ENCODE measurements at regions not wholly inside any gene's neighbourhood (a gene's known extent, or its start where the extent isn't known, plus 50 kb on each side); places are given as distances from the start of the nearest gene placed in this dataset.
A peak's percentile ranks its signal among the peaks of the same experiment; 100 is the strongest.

DNA sequence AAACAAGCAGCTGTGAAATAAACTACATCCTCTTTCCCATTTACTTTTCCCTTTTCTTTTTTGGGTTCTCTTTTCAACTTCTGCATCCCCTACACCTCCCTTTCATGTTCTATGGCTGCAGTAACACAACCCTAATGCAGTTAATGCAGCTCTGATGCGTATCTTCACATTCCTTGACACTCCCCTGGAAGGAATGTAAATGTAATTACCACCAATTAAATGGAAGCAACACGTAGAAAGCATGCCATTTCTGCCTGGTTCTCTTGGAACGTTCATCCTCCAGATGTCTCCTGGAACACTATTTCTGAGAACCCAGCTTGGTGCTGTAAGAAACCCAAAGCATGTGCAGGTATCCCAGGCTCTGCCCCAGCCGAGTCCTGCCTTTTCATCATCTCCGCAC is 166.8 kb upstream of the FREM2 start:
- DNase-seq, result no peak

- no peak for DNase-seq
These were observed 159.7 kb upstream of the FREM2 start for GRCh38 chr13:38527140-38527539.

DNA sequence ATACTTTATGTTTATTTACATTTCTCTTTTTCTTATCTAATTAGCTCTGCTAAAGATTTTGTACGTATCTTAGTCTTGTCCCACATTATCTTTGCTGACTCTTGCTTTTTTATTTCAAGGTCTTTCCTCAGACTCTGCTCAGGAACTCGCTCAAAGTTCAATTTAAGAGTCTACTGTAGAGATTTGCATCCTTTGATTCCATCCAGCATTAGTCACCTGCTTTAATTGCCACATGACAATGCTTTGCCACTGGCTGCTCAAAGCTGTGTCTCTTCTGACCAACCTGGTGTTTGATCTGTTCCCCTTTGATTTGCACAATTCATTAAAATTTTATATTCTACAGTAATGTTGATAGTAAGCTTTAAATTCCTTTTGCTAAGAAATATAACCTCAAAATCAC is 157.9 kb upstream of the FREM2 start:
- DNase-seq, result no peak

- DNase-seq, result no peak
These were observed 156.4 kb upstream of the FREM2 start for GRCh38 chr13:38530492-38530891.

DNA sequence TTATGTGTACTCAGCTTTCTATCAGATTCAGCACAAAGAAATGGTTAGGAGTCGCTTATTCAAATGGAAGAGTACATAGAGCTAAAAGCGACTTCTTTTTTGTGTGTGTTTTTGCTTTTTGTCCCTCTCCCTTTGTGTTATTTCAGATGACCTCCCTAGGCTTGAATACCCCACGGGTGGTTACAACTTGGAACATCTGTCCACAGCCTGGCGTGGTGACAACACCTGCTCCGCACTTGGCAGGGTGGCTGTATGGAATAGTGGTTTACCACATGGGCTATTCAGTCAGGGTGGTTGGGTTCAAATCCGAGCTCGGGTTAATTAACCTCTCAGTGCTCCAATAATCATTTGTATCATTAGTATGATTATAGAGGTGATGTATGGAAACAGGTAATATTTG is 151.6 kb upstream of the FREM2 start:
- DNase-seq, result no peak

- no peak for DNase-seq
These were observed 149.8 kb upstream of the FREM2 start for GRCh38 chr13:38537051-38537450.

- DNase-seq, result no peak
These were observed 148.5 kb upstream of the FREM2 start for GRCh38 chr13:38538422-38538821.

GRCh38 chr13:38539632-38540031 is 147.2 kb upstream of the FREM2 start:
- DNase-seq, result no peak

GRCh38 chr13:38542601-38543000 is 144.3 kb upstream of the FREM2 start:
- peak; percentile 3 for DNase-seq

- no peak for DNase-seq
These were observed 143.3 kb upstream of the FREM2 start for GRCh38 chr13:38543561-38543960.

GRCh38 chr13:38563739-38564138 is 123.1 kb upstream of the FREM2 start:
- no peak for DNase-seq

DNA sequence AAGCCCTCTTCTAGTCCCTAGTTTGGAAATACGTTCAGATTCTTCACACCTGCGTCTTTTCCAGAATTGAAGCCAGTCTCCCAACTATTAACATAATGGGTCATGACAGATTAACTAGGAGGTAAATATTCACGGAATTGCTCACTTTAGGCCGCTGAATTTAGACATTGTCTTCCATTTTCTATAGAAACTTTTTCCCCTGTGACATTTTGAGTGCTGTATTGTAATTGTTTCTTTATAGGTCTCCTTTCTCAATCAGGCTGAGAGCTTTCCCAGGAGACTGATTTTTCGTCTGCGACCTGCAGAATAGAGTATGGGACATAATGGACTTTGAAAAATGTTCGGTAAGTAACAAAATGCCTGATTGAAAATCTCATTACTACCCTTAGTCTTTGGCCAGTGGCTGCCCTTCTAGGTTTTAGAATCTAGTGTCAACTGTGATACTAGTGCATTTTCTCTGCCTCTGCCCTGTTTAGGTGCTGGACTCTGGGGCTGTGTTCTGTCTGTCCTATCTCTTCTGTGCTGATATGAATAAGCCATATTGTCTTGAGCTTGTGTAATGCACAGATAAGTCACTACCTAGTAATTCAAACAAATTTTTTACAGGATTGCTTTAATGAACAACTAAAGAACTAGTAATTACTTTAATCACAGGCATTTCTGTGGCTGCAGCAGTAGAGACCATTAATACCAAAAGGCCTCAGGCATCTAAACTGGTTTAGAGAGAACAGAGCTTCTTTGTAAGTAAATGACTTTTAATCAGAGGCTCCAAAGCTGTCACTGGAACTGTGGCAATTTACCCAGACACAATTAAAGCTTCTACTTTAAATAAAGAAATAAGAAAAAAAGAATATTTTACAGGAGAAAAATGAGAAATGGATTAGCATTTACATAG is 122.4 kb upstream of the FREM2 start:
- DNase-seq, result no peak

DNA sequence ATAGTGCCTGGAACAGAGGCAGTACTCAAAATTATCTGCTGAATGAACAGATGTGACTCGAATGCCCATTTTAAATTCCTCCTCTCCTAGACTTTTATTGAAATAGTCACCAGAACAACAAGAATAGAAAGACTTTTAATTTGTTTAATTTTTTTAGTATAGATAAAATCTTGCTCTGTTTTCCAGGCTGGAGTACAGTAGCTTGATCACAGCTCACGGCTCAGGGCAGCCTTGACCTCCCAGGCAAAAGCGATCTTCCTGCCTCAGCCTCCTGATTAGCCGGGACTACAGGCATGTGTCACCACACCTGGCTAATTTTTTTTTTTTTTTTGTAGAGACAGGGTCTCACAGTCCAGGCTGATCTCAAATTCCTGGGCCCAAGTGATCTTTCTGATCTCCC is 120.9 kb upstream of the FREM2 start:
- DNase-seq, result no peak

DNA sequence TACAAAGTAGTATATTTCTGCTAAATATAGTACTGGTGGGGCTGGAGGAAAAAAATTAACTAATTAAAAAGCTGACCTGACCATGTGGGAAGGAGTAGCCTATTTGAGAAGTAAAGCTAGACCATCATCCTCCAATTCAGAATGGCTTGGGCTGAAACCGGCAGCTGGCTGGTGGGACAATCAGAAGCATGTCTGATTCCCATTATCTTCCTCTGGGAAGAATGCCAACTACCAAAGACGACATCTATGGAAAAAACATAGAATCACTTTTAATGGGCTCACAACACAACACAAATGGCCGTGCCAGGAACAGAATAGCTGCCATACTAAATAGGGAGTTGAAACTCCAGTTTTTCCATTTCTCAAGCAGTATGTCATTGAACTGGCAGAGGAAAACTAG is 120.4 kb upstream of the FREM2 start:
- no peak for DNase-seq

DNA sequence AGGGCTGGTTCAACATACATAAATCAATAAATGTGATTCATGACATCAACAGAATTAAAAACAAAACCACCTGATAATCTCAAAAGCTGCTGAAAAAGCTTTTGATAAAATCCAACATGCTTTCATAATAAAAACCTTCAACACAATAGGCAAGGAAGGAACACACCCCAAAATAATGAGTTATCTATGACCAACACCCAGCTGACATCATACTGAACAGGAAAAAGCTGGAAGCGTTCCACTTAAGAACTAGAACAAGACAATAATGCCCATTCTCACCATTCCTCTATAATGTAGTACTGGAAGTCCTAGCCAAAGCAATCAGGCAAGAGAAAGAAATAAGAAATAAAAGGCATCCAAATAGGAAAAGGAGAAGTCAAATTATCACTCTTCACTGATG is 116.2 kb upstream of the FREM2 start:
- no peak for DNase-seq

DNA sequence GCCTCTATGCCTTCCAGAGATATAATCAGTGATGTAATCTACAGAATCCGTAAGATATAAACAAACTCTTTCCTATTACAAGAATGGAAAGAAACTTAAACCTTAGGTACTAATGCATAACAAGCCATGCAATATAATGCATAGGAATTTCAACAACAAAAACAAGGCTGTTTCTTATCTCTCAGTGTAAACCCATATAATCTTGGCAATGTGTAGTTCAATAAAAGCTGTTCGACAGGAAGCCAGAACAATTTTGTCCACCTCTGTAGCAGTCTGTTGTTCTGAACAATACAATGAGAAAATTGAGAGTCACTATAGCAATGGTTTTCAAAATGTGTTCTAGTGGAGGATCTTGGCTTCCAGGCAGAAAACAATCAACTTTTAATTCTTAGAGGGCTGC is 111.5 kb upstream of the FREM2 start:
- no peak for DNase-seq

- no peak for DNase-seq
These were observed 109.8 kb upstream of the FREM2 start for GRCh38 chr13:38577048-38577447.

DNA sequence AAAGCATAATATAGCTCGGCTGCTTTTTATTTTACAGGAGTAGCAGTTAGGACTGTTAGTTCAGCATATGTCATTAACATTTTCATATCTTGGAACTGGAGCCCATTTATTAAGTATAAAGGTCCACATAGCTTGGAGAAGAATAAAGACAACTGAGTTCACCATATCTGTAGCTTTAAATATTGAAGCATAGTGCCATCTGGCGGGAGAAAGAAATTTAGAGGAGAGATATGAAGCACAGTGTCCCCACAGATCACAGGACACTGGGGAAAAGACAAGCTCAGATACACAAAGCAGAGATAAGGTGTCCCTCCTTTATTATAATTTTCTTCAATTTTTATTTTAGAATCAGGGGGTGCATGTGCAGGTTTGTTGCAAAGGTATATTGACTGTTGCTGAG is 104.7 kb upstream of the FREM2 start:
- DNase-seq, result no peak

DNA sequence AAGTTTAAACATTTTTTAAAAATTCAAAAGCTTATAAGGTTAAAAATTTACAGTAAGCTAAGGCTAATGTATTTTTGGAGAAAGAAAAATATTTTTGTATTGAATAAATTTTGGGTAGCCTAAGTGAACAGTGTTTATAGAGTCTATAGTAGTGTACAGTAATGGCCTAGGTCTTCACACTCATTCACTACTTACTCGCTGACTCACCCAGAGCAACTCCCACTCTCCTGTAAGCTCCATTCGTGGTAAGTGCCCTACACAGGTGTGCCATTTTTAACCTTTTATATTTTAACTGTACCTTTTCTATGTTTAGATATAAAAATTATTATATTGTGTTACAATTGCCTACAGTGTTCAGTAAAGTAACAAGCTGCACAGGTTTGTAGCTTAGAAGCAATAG is 96.6 kb upstream of the FREM2 start:
- DNase-seq, result no peak

DNA sequence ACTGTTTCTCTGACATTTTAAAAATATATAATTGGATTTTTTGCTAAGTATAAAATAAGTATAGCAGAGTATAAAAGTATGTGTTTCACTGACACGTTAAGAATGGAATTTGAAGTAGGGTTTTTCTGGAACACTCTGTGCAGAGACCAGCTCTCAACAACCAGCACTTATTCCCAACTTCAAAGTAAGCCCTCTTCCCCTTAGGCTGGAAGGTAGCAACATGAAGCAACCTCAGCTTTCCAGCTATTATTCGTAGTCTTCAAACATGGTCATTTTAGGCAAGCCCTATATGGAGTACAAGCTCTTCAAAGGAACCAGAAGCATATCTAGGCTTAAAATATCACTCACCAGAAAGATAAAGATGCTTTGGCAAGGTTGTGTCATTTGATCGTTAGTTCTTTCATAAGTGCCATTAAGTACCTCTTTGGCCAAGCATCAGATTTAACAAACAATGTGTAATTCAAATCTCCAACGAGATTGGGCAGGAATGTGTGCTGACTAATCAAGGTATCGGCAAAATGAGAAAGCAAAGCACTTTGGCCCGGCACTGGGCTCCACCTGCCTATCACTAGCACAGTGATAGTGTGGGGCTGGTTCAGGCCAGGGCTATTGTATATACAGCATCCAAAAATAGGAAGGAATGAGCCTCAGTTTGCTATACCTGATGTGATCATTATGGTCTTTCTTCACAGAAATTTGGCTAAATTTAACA is 95.9 kb upstream of the FREM2 start:
- no peak for DNase-seq

DNA sequence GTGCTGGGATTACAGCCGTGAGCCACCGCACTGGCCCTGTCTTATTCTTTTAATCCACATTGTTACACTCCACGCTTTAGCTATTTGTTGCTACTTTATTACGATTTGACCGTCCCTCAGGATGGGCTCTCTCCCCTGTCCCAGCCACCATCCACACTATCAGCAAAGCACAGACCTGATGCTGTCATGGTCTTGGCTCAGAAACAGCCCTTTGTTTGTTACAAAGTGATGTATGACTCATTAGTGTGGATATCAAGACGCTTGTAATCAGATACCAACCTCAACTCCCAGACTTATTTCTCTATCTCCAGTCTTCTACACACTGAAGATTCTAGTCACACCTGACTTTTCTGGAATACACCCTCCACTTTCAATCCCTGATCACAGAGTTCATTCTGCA is 84.6 kb upstream of the FREM2 start:
- DNase-seq, result no peak

GRCh38 chr13:38606699-38607535 is 80.0 kb upstream of the FREM2 start:
- DNase-seq, result no peak

- no peak for DNase-seq
These were observed 68.9 kb upstream of the FREM2 start for GRCh38 chr13:38617936-38618335.

DNA sequence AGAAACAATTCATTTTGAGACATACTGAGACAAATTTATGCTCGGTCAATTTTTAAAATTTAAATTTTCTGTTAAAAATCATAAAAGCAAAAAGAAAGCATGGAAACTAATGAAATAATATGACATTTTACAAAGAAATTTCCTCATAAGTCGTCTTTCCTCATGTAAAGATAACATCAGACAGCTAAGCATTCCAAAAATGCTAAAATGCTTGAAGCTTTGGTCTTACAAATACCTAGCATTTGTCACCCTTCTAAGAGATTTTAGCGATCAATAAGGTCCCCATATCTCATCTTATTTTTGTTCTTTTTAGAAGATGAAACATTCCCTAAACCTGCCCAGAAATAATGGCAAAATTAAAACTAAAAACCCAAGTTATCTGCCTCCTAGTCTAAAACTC is 68.5 kb upstream of the FREM2 start:
- no peak for DNase-seq

Data from GOT3 (cell line).